SU-DHL-6 (cell line): ENCODE measurements at regions not wholly inside any gene's neighbourhood (a gene's known extent, or its start where the extent isn't known, plus 50 kb on each side); places are given as distances from the start of the nearest gene placed in this dataset.

Experiments used
- H2AFZ ChIP-seq: fragments of 200-600 bp; sonication (generic); 2 replicates; pipeline ENCODE4 v1.6.1; 2014; ENCODE audit warnings: low read depth, mild to moderate bottlenecking, moderate library complexity, mixed read lengths, antibody characterized with exemption, low read length; ENCODE audit not compliant: severe bottlenecking
- H3F3A ChIP-seq: fragments of 200-600 bp; shearing (Covaris generic); 2 replicates; pipeline ENCODE4 v1.6.0; 2016; ENCODE audit warnings: antibody characterized with exemption, mild to moderate bottlenecking; ENCODE audit not compliant: insufficient read depth
- H3K27ac ChIP-seq: fragments of 200-600 bp; sonication (generic); 2 replicates; pipeline ENCODE4 v1.5.1; 2016; ENCODE audit warnings: low read depth, mild to moderate bottlenecking, low read length, moderate library complexity, mixed read lengths
- H3K27me3 ChIP-seq: fragments of 200-600 bp; sonication (generic), shearing (Covaris generic); 2 replicates; pipeline ENCODE4 v1.6.0; 2014; ENCODE audit warnings: mild to moderate bottlenecking, low read length
- H3K36me3 ChIP-seq: fragments of 200-600 bp; sonication (generic); 2 replicates; pipeline ENCODE4 v1.6.1; 2014; ENCODE audit warnings: mild to moderate bottlenecking, low read length, mixed read lengths
- H3K4me2 ChIP-seq: fragments of 300-600, 200-600 bp; shearing (Covaris generic), sonication (generic); 2 replicates; pipeline ENCODE4 v1.6.0; 2014; ENCODE audit warnings: low read length, low read depth, mild to moderate bottlenecking; ENCODE audit not compliant: poor library complexity, severe bottlenecking
- H3K4me3 ChIP-seq: fragments of 200-600 bp; sonication (generic); 2 replicates; pipeline ENCODE4 v1.5.1; 2014; ENCODE audit warnings: antibody characterized with exemption, low read length, mild to moderate bottlenecking, mixed read lengths; ENCODE audit not compliant: insufficient read depth, poor library complexity, severe bottlenecking
- H3K79me2 ChIP-seq: fragments of 200-600 bp; sonication (generic); 2 replicates; pipeline ENCODE4 v1.6.1; 2014; ENCODE audit warnings: mild to moderate bottlenecking, low read length, moderate library complexity; ENCODE audit not compliant: insufficient read depth
- H3K9ac ChIP-seq: fragments of 200-600 bp; sonication (generic); 2 replicates; pipeline ENCODE4 v1.7.0; 2014; ENCODE audit warnings: mild to moderate bottlenecking, low read length
- H3K9me2 ChIP-seq: fragments of 200-600 bp; sonication (generic); replicated peaks from 2 replicates; pipeline ENCODE4 v1.6.1; 2014; ENCODE audit warnings: low read length; ENCODE audit not compliant: insufficient read depth
- H3K9me3 ChIP-seq: fragments of 200-600 bp; sonication (generic); 2 replicates; pipeline ENCODE4 v1.6.1; 2014; ENCODE audit warnings: low read length, mixed read lengths; ENCODE audit not compliant: insufficient read depth
- H4K20me1 ChIP-seq: fragments of 200-600 bp; sonication (generic); 2 replicates; pipeline ENCODE4 v1.6.1; 2014; ENCODE audit warnings: low read depth, mild to moderate bottlenecking, antibody characterized with exemption, low read length, moderate library complexity, mixed read lengths
- CTCF ChIP-seq: fragments of 200-600 bp; sonication (generic); IDR thresholded peaks from one replicate; pipeline ENCODE4 v1.5.1; 2017; ENCODE audit warnings: antibody characterized with exemption, mild to moderate bottlenecking, low read length, moderate library complexity; ENCODE audit not compliant: insufficient read depth, poor library complexity, severe bottlenecking
- EZH2phosphoT487 ChIP-seq: fragments of 200-600 bp; sonication (generic), shearing (Covaris generic); conservative IDR thresholded peaks from 2 replicates; pipeline ENCODE4 v1.6.1; 2018; ENCODE audit warnings: mild to moderate bottlenecking, antibody characterized with exemption, low read length, moderate library complexity, mixed read lengths

GRCh38 chr3:157956176-157956575 lies 150.0 kb downstream of the SHOX2 start:
- no peaks in the 10 kb centered on the region for H4K20me1 ChIP-seq
- no peaks in the 10 kb centered on the region for H3F3A ChIP-seq
- H3K79me2 ChIP-seq = no peaks in the 10 kb centered on the region
- no peak overlapping the region for H2AFZ ChIP-seq
- no peak overlapping the region for H3K4me2 ChIP-seq
- H3K4me3 ChIP-seq = no peak overlapping the region
- H3K9me2 ChIP-seq = no peaks in the 10 kb centered on the region
- no peaks in the 10 kb centered on the region for H3K36me3 ChIP-seq
- no peak for TF ChIP-seq EZH2phosphoT487
- TF ChIP-seq CTCF = no peak
- no peak overlapping the region for H3K27ac ChIP-seq
- no peaks in the 10 kb centered on the region for H3K9me3 ChIP-seq
- no peaks in the 10 kb centered on the region for H3K27me3 ChIP-seq
- no peak overlapping the region for H3K9ac ChIP-seq

GRCh38 chr3:157953565-157953964 lies 152.7 kb downstream of the SHOX2 start:
- no peak overlapping the region for H3K4me3 ChIP-seq
- TF ChIP-seq CTCF (no peak), EZH2phosphoT487 (no peak)
- no peaks in the 10 kb centered on the region for H4K20me1 ChIP-seq
- H3K9me3 ChIP-seq = no peaks in the 10 kb centered on the region
- no peaks in the 10 kb centered on the region for H3K36me3 ChIP-seq
- no peaks in the 10 kb centered on the region for H3F3A ChIP-seq
- no peak overlapping the region for H3K9ac ChIP-seq
- no peaks in the 10 kb centered on the region for H3K79me2 ChIP-seq
- no peaks in the 10 kb centered on the region for H3K27me3 ChIP-seq
- H3K9me2 ChIP-seq = no peaks in the 10 kb centered on the region
- H2AFZ ChIP-seq = no peak overlapping the region
- H3K27ac ChIP-seq = no peak overlapping the region
- H3K4me2 ChIP-seq = no peak overlapping the region

GRCh38 chr3:157948605-157949383 lies 157.4 kb downstream of the SHOX2 start:
- TF ChIP-seq CTCF = no peak
- no peak for TF ChIP-seq EZH2phosphoT487
- no peaks in the 10 kb centered on the region for H3K79me2 ChIP-seq
- H3K36me3 ChIP-seq = no peaks in the 10 kb centered on the region
- no peak overlapping the region for H3K4me2 ChIP-seq
- H3K9ac ChIP-seq = no peak overlapping the region
- H3K27ac ChIP-seq = no peak overlapping the region
- H4K20me1 ChIP-seq = no peaks in the 10 kb centered on the region
- no peak overlapping the region for H3K4me3 ChIP-seq
- no peak overlapping the region for H2AFZ ChIP-seq
- H3K9me3 ChIP-seq = no peaks in the 10 kb centered on the region
- no peaks in the 10 kb centered on the region for H3K9me2 ChIP-seq
- H3F3A ChIP-seq = no peaks in the 10 kb centered on the region
- H3K27me3 ChIP-seq = no peaks in the 10 kb centered on the region
